ENCODE measurements at regions not wholly inside any gene's neighbourhood (a gene's known extent, or its start where the extent isn't known, plus 50 kb on each side); places are given as distances from the start of the nearest gene placed in this dataset.

GRCh38 chr11:127587511-127587910 is 586.9 kb upstream of the KIRREL3 start:
- TF ChIP-seq ELK1 (IDR thresholded peaks at IDR 0.05; ENCODE audit: low read depth, low read length) (no peak), WRNIP1 (IDR thresholded peaks at IDR 0.05; ENCODE audit: borderline replicate concordance, low read depth, low read length) (no peak), RUNX3 (IDR thresholded peaks at IDR 0.05; ENCODE audit: low read length) (no peak), SMAD1 (IDR thresholded peaks at IDR 0.05; ENCODE audit: low read depth, partially characterized antibody) (no peak), TAF1 (IDR thresholded peaks at IDR 0.05; ENCODE audit: borderline replicate concordance, low read depth, low read length) (no peak), GABPA (IDR thresholded peaks at IDR 0.05; ENCODE audit: low read depth) (no peak), BMI1 (IDR thresholded peaks at IDR 0.05; ENCODE audit: borderline replicate concordance) (no peak), NR2C2 (IDR thresholded peaks at IDR 0.05; ENCODE audit: borderline replicate concordance, control insufficient read depth, insufficient read length, low read depth) (no peak)
- ChIA-PET POLR2A (no interaction called here), CTCF (interaction anchor here (0.6 kb wide), 1 partner anchor 8 kb away, joined by 3 read pairs; no protein-coding TSS in a partner anchor), RAD21 (ENCODE audit: unreplicated experiment) (no interaction called here), SMC1A (ENCODE audit: uncharacterized antibody, unreplicated experiment) (no interaction called here)
- Histone ChIP-seq H3K4me2 (ENCODE audit: control insufficient read depth, insufficient read depth) (no peak overlapping the region), H3K27ac (ENCODE audit: control insufficient read depth, insufficient read depth) (no peak overlapping the region), H2AFZ (ENCODE audit: control insufficient read depth, low read depth, low read length) (no peak overlapping the region), H3K27me3 (replicated peaks in 1 of 2; ENCODE audit: control insufficient read depth in 2 of 2, insufficient read depth in 2 of 2, low read length in 1 of 2) (peaks cover 0 to 1% of the 10 kb centered on the region in 2 experiments; a peak in 1 of 4 replicates), H3K79me2 (ENCODE audit: control insufficient read depth, insufficient read depth, low read length) (no peaks in the 10 kb centered on the region), H3K36me3 (ENCODE audit: control insufficient read depth in 2 of 2, insufficient read depth in 2 of 2, low read length in 1 of 2) (no peaks in the 10 kb centered on the region), H3K4me1 (ENCODE audit: control insufficient read depth, insufficient read depth, low read length) (no peaks in the 10 kb centered on the region), H3K9me3 (replicated peaks; ENCODE audit: control insufficient read depth, insufficient read depth, low read length) (no peaks in the 10 kb centered on the region), H4K20me1 (ENCODE audit: control insufficient read depth, insufficient read depth) (no peaks in the 10 kb centered on the region), H3K4me3 (no peak overlapping the region), H3K9ac (ENCODE audit: control insufficient read depth, insufficient read depth, low read length) (no peak overlapping the region)
- no peak for FAIRE-seq
- intact Hi-C loops (cut with micrococcal nuclease; ENCODE audit: unreplicated experiment): no loop called here
- no peak for ATAC-seq
- BruUV-seq (replicated peaks): no TSS peak
- in situ Hi-C loops (cut with MboI): no loop called here
- WGBS (ENCODE audit: insufficient coverage, insufficient replicate concordance, low lambda C conversion rate, missing lambda C conversion rate): 32% methylated on average over 2 of the region's 2 CpGs
- DNase-seq (ENCODE audit: low read depth, low spot score): no peak

- Histone ChIP-seq H2AFZ (ENCODE audit: control insufficient read depth, low read depth, low read length) (no peak overlapping the region), H3K4me3 (no peak overlapping the region), H3K36me3 (ENCODE audit: control insufficient read depth in 2 of 2, insufficient read depth in 2 of 2, low read length in 1 of 2) (no peaks in the 10 kb centered on the region), H3K27ac (ENCODE audit: control insufficient read depth, insufficient read depth) (no peak overlapping the region), H3K9me3 (replicated peaks; ENCODE audit: control insufficient read depth, insufficient read depth, low read length) (no peaks in the 10 kb centered on the region), H4K20me1 (ENCODE audit: control insufficient read depth, insufficient read depth) (no peaks in the 10 kb centered on the region), H3K4me1 (ENCODE audit: control insufficient read depth, insufficient read depth, low read length) (no peaks in the 10 kb centered on the region), H3K27me3 (replicated peaks in 1 of 2; ENCODE audit: control insufficient read depth in 2 of 2, insufficient read depth in 2 of 2, low read length in 1 of 2) (peaks cover 0 to 2% of the 10 kb centered on the region in 2 experiments; a peak in 1 of 4 replicates), H3K4me2 (ENCODE audit: control insufficient read depth, insufficient read depth) (no peak overlapping the region), H3K79me2 (ENCODE audit: control insufficient read depth, insufficient read depth, low read length) (no peaks in the 10 kb centered on the region), H3K9ac (ENCODE audit: control insufficient read depth, insufficient read depth, low read length) (no peak overlapping the region)
- ATAC-seq: no peak
- in situ Hi-C loops (cut with MboI): no loop called here
- ChIA-PET CTCF (no interaction called here), POLR2A (no interaction called here), RAD21 (ENCODE audit: unreplicated experiment) (no interaction called here), SMC1A (ENCODE audit: uncharacterized antibody, unreplicated experiment) (no interaction called here)
- WGBS (ENCODE audit: insufficient coverage, insufficient replicate concordance, low lambda C conversion rate, missing lambda C conversion rate): 48% methylated on average over 7 of the region's 7 CpGs
- no peak for DNase-seq (ENCODE audit: low read depth, low spot score)
- FAIRE-seq: no peak
- no TSS peak for BruUV-seq (replicated peaks)
- TF ChIP-seq NFIC (IDR thresholded peaks at IDR 0.05; ENCODE audit: low read depth, low read length): no peak
- no peak for TF ChIP-seq ZNF622 (IDR thresholded peaks at IDR 0.05)
- no peak for TF ChIP-seq ESRRA (IDR thresholded peaks at IDR 0.05; ENCODE audit: low read length)
- TF ChIP-seq MEF2B (IDR thresholded peaks at IDR 0.05; ENCODE audit: partially characterized antibody, poor library complexity, severe bottlenecking): no peak
- intact Hi-C loops (cut with micrococcal nuclease; ENCODE audit: unreplicated experiment): no loop called here
These were observed 575.6 kb upstream of the KIRREL3 start for GRCh38 chr11:127576210-127576609.

Measured in GM12878 (cell line).